ENCODE measurements at regions not wholly inside any gene's neighbourhood (a gene's known extent, or its start where the extent isn't known, plus 50 kb on each side); places are given as distances from the start of the nearest gene placed in this dataset.

- H3K9me3 Mint-ChIP-seq: no peaks in the 10 kb centered on the region
- no peak overlapping the region for H3K4me3 Mint-ChIP-seq
- H3K27ac Mint-ChIP-seq: no peak overlapping the region
- H3K27me3 Mint-ChIP-seq: peaks cover 17% of the 10 kb centered on the region
- peak; percentile 14 for DNase-seq
- POLR2A ChIA-PET: no interaction called here
- H3K36me3 Mint-ChIP-seq: no peaks in the 10 kb centered on the region
- ATAC-seq (ENCODE audit: low read depth): no peak
- H3K4me1 Mint-ChIP-seq: peaks cover 10% of the 10 kb centered on the region
Observed at GRCh38 chr17:77580531-77581270, 377.8 kb upstream of the TNRC6C start.

DNA sequence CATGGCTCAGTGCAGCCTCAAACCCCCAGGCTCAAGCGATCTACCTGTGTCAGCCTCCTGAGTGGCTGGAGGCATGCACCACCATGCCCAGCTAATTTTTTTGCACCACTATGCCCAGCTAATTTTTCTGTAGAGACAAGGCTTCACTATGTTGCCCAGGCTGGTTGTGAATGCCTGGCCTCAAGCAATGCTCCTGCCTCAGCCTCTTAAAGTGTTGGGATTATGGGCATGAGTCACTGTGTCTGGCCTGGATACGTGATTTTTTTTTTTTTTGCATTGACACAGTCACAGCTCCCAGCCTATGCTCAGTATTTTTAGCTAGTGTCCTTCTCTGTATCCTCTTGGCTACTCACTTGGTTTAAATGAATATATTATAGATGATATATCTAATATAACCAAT lies 377.0 kb upstream of the TNRC6C start:
- H3K9me3 Mint-ChIP-seq: peaks cover under 1% of the 10 kb centered on the region
- no peak overlapping the region for H3K4me3 Mint-ChIP-seq
- no peak overlapping the region for H3K27ac Mint-ChIP-seq
- no peaks in the 10 kb centered on the region for H3K36me3 Mint-ChIP-seq
- DNase-seq: peak; percentile 7
- H3K27me3 Mint-ChIP-seq: peaks cover 19% of the 10 kb centered on the region
- no peak for ATAC-seq (ENCODE audit: low read depth)
- H3K4me1 Mint-ChIP-seq: peaks cover 10% of the 10 kb centered on the region
- POLR2A ChIA-PET: interaction anchor here (0.6 kb wide), 1 partner anchor 57 kb away, joined by 3 read pairs; no protein-coding TSS in a partner anchor

DNA sequence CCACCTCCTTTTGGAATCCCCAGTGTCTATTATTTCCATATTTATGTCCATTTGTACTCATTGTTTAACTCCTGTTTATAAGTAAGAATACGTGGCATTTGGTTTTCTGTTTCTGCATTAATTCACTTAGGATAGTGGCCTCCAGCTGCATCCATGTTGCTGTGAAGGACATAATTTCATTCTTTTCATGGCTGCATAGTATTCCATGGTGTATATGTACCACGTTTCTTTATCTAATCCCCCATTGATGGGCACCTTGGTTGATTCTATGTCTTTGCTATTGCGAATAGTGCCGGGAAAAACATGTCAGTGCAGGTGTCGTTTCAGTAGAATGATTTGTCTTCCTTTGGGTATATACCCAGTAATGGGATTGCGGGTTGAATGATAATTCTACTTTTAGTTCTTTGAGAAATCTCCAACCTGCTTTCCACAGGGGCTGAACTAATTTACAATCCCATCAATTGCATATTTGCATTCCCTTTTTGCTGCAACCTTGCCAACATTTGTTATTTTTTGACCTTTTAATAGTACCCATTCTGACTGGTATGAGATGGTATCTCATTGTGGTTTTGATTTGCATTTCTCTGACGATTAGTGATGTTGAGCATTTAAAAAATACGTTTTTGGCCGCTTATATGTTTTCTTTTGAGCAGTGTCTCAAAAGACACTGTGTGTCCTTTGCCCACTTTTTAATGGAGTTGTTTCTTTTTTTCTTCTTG lies 373.2 kb upstream of the TNRC6C start:
- H3K36me3 Mint-ChIP-seq: no peaks in the 10 kb centered on the region
- H3K4me3 Mint-ChIP-seq: no peak overlapping the region
- ATAC-seq (ENCODE audit: low read depth) (no peak), DNase-seq (no peak)
- POLR2A ChIA-PET: no interaction called here
- H3K4me1 Mint-ChIP-seq: peaks cover 4% of the 10 kb centered on the region
- peaks cover 38% of the 10 kb centered on the region for H3K27me3 Mint-ChIP-seq
- H3K27ac Mint-ChIP-seq: no peak overlapping the region
- peaks cover 10% of the 10 kb centered on the region for H3K9me3 Mint-ChIP-seq

- H3K4me3 Mint-ChIP-seq: no peak overlapping the region
- peaks cover 77% of the 10 kb centered on the region for H3K27me3 Mint-ChIP-seq
- POLR2A ChIA-PET: no interaction called here
- H3K27ac Mint-ChIP-seq: no peak overlapping the region
- H3K9me3 Mint-ChIP-seq: peaks cover 10% of the 10 kb centered on the region
- H3K4me1 Mint-ChIP-seq: peaks cover 20% of the 10 kb centered on the region
- ATAC-seq (ENCODE audit: low read depth): no peak
- no peaks in the 10 kb centered on the region for H3K36me3 Mint-ChIP-seq
- DNase-seq: peak; percentile 10
Observed at GRCh38 chr17:77590951-77591735, 367.4 kb upstream of the TNRC6C start.

DNA sequence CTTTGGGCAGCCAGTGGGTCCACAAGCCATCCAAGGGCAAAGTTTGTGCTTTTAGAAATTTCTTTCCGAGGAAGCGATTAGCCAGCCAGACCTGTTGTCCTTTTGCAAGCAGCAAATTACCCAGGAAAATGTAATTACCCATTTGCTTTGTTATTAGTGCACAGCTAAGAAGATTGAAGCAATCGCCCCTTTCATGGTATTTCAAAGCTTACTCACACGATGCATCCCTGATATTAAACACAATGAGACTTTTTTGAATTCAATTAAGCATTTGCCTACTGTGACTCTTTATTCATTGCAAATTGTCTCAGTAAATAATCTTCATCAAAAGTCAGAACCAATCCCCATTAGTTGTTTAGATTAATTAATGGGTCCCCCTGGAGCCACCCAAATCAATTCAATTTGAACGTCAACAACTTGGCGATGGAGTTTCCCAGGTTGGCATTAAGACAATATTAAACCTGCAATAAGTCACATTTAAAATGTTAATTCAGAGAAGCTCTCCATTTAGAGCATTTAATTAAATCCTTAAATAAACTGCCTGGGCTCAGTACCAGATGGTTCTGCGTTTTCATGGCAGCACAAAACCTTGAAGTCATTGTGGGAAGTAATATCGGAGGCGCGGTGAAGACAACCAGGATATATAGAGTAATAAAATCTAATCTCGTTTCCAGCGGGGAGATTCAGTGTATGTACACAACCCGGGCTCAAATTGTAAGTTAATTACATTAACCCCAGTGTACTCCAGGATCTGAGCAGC lies 366.2 kb upstream of the TNRC6C start:
- POLR2A ChIA-PET: no interaction called here
- no peak overlapping the region for H3K4me3 Mint-ChIP-seq
- no peaks in the 10 kb centered on the region for H3K36me3 Mint-ChIP-seq
- DNase-seq: no peak
- peaks cover 26% of the 10 kb centered on the region for H3K4me1 Mint-ChIP-seq
- ATAC-seq (ENCODE audit: low read depth): no peak
- peaks cover 75% of the 10 kb centered on the region for H3K27me3 Mint-ChIP-seq
- H3K9me3 Mint-ChIP-seq: peaks cover 3% of the 10 kb centered on the region
- H3K27ac Mint-ChIP-seq: no peak overlapping the region

DNA sequence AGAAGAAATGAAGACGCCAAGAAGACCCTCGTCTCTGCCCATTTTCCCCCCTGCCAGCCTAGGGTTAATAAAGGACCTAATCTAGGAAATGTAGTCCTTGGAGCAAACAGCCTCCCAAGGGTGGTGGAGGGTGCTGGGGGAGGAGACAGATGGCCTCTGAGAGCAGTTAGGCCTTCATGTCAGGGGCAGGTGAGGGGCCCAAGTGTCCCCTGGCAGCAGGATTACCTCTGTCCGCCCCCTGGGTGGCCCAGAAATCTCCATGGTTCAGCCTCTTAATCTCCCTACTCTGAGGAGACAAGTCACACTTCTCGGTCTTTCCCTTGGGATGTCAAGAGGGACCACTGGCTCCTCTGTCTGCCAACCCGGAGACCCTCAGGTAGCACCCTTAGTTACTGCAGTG lies 365.4 kb upstream of the TNRC6C start:
- peaks cover 2% of the 10 kb centered on the region for H3K9me3 Mint-ChIP-seq
- H3K27me3 Mint-ChIP-seq: peaks cover 75% of the 10 kb centered on the region
- H3K4me3 Mint-ChIP-seq: no peak overlapping the region
- DNase-seq (no peak), ATAC-seq (ENCODE audit: low read depth) (no peak)
- H3K36me3 Mint-ChIP-seq: no peaks in the 10 kb centered on the region
- peaks cover 26% of the 10 kb centered on the region for H3K4me1 Mint-ChIP-seq
- POLR2A ChIA-PET: no interaction called here
- no peak overlapping the region for H3K27ac Mint-ChIP-seq

DNA sequence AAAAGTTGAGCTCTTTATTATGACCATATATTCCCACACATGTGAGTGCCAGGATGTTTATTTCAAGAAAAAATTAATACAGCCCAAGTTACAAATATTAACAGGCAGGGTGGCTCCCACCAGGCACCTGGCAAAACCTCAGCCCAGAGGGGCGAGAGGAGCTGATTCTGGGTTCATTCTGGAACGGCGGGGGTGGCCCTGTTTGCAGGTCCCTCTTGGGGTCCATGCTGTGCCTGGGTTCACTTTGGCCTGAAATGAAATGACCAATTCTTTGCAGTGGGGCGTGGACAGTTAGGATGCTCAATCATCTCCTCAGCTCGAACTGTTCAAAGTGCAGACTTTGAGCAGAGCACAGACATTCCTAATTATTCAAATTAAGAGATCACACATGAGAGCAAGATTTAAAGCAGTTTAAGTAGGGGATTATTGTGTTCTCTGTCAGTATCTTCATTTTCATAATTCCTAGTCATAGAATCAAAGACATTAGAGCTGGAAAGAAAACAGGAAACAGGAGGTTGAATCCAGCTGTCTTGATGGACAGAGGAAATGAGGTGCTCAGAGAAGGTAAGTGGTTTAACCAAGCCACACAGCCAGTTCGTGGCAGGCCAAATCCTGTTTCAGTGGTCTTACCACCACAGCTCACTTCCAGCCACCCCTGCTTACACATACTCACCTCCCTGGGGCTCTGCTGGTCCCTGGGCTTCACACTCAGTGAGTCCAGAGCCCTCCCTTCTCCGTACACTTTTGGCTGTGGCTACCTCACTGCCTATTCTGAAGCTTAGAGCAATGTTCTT lies 363.9 kb upstream of the TNRC6C start:
- ATAC-seq (ENCODE audit: low read depth) (peak; percentile 87), DNase-seq (peak; percentile 70)
- Mint-ChIP-seq H3K4me1 (peaks cover 26% of the 10 kb centered on the region), H3K36me3 (no peaks in the 10 kb centered on the region), H3K27ac (peak overlapping the region; percentile 32), H3K27me3 (peaks cover 74% of the 10 kb centered on the region), H3K4me3 (peak overlapping the region; percentile 34), H3K9me3 (peaks cover 2% of the 10 kb centered on the region)
- POLR2A ChIA-PET: interaction anchor here (1.5 to 1.8 kb wide), 3 partner anchors 15 to 364 kb away, joined by 4 to 8 read pairs (median 6); partner anchors contain the start of gene TNRC6C

- Mint-ChIP-seq H3K4me1 (peaks cover 26% of the 10 kb centered on the region), H3K27me3 (peaks cover 65% of the 10 kb centered on the region)
- POLR2A ChIA-PET: interaction anchor here (1.0 kb wide), 1 partner anchor 70 kb away, joined by 3 read pairs; no protein-coding TSS in a partner anchor
Observed at GRCh38 chr17:77596491-77597417, 361.7 kb upstream of the TNRC6C start.

DNA sequence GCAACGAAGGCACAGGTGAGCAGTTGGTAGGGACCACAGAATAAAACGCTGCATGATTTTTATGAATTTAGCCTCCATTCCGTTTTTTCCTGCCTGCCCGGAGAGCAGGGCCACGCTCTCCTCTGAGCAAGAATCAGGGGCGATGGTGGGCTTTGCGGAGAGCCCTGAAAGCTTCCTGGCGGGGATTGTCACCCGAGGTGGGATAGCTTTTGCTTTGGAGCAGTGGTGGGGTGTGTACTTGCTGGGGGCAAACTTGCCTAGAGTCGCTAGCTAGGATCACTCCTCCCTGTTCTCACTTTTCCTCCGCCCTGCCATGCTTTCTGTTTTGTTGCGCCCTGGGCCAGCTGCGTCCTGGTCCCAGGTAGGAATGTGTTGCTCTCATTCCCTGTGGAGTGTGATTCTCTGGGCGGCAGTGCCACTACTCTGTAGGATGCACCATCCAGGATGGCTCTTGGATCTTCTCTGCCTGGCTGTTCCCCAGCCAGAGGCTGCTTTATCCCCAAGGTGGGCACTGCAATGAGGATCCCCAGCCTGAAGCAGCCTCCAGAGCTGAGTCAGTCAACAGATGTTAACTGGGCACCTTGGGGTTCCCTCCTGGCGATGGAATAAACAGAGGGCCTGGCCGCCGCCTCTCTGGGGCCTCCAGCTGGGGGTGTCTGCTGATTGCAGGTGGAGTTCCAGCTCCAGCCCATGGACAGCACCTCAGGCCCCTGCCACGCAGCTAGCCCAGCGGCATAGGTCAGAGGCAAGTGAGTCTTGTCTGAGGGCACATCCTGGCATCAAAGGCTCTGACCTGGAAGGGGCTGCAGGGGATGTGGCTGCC lies 360.9 kb upstream of the TNRC6C start:
- H3K4me3 Mint-ChIP-seq: no peak overlapping the region
- H3K4me1 Mint-ChIP-seq: peaks cover 26% of the 10 kb centered on the region
- no peak for ATAC-seq (ENCODE audit: low read depth)
- no peaks in the 10 kb centered on the region for H3K9me3 Mint-ChIP-seq
- peaks cover 61% of the 10 kb centered on the region for H3K27me3 Mint-ChIP-seq
- POLR2A ChIA-PET: interaction anchor here (1.0 kb wide), 1 partner anchor 69 kb away, joined by 3 read pairs; no protein-coding TSS in a partner anchor
- no peaks in the 10 kb centered on the region for H3K36me3 Mint-ChIP-seq
- no peak overlapping the region for H3K27ac Mint-ChIP-seq
- DNase-seq: peak; percentile 16

More at GRCh38 chr17:77596491-77597417, 361.7 kb upstream of the TNRC6C start:
- H3K27ac Mint-ChIP-seq: no peak overlapping the region
- peak; percentile 27 for DNase-seq
- H3K36me3 Mint-ChIP-seq: no peaks in the 10 kb centered on the region
- no peak overlapping the region for H3K4me3 Mint-ChIP-seq
- H3K9me3 Mint-ChIP-seq: no peaks in the 10 kb centered on the region
- ATAC-seq (ENCODE audit: low read depth): no peak

GRCh38 chr17:77598241-77598620 lies 360.3 kb upstream of the TNRC6C start:
- ATAC-seq (ENCODE audit: low read depth) (no peak), DNase-seq (no peak)
- peaks cover 26% of the 10 kb centered on the region for H3K4me1 Mint-ChIP-seq
- H3K27ac Mint-ChIP-seq: no peak overlapping the region
- H3K36me3 Mint-ChIP-seq: no peaks in the 10 kb centered on the region
- no peak overlapping the region for H3K4me3 Mint-ChIP-seq
- H3K27me3 Mint-ChIP-seq: peaks cover 55% of the 10 kb centered on the region
- POLR2A ChIA-PET: no interaction called here
- H3K9me3 Mint-ChIP-seq: no peaks in the 10 kb centered on the region

- H3K27me3 Mint-ChIP-seq: peaks cover 50% of the 10 kb centered on the region
- POLR2A ChIA-PET: interaction anchor here (0.9 to 1.1 kb wide), 2 partner anchors 11 to 359 kb away, joined by 3 to 4 read pairs; partner anchors contain the start of gene TNRC6C
- no peaks in the 10 kb centered on the region for H3K9me3 Mint-ChIP-seq
- H3K4me1 Mint-ChIP-seq: peaks cover 19% of the 10 kb centered on the region
- no peak for ATAC-seq (ENCODE audit: low read depth)
- H3K36me3 Mint-ChIP-seq: no peaks in the 10 kb centered on the region
- no peak overlapping the region for H3K4me3 Mint-ChIP-seq
- DNase-seq: no peak
- no peak overlapping the region for H3K27ac Mint-ChIP-seq
Observed at GRCh38 chr17:77599699-77600098, 358.8 kb upstream of the TNRC6C start.

Measured in activated naive CD8-positive, alpha-beta T cell treated with anti-CD3 and anti-CD28 coated beads, Interleukin-2, amount 10 ng/mL, durations not matched to agents 7 days and 5 days (primary cell).